Tibial nerve (tissue), 4 donors: ENCODE measurements at regions not wholly inside any gene's neighbourhood (a gene's known extent, or its start where the extent isn't known, plus 50 kb on each side); places are given as distances from the start of the nearest gene placed in this dataset.

ENCODE experiments used
- EP300 ChIP-seq, 2 donors: sonication (generic); formaldehyde crosslinking; IDR thresholded peaks; one replicate each; pipeline ENCODE4 v1.6.1; 2017; ENCODE audit warnings: antibody characterized with exemption in 2 of 2, mild to moderate bottlenecking in 1 of 2
- POLR2A ChIP-seq, 2 donors: fragments of 450-650 bp; IDR thresholded peaks; one replicate each; pipeline ENCODE4 v1.6.1; 2017; ENCODE audit warnings: antibody characterized with exemption in 2 of 2, mild to moderate bottlenecking in 2 of 2, moderate library complexity in 2 of 2
- TF ChIP-seq, protein P1 (sequence below), 5 experiments: fragments of 200-600 bp in 3 of 5; fragments of 450-650 bp in 2 of 5; sonication (generic) in 3 of 5; IDR thresholded peaks; one replicate each; pipeline ENCODE4 v1.5.1; 2016 to 2019; ENCODE audit warnings: antibody characterized with exemption in 5 of 5, mild to moderate bottlenecking in 3 of 5, moderate library complexity in 2 of 5

DNA sequence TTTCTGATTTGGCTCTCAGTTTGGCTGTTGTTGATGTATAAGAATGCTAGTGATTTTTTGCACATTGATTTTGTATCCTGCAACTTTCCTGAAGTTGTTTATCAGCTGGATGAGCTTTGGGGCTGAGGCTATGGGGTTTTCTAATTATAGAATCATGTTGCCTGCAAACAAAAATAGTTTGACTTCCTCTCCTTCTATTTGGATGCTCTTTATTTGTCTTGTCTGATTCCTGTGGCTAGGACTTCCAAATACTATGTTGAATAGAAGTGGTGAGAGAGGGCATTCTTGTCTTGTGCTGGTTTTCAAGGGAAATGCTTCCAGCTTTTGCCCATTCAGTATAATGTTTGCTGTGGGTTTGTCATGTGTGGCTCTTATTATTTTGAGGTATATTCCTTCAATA, 734.7 kb upstream of the FAM241A start:
- TF ChIP-seq, protein P1, sequence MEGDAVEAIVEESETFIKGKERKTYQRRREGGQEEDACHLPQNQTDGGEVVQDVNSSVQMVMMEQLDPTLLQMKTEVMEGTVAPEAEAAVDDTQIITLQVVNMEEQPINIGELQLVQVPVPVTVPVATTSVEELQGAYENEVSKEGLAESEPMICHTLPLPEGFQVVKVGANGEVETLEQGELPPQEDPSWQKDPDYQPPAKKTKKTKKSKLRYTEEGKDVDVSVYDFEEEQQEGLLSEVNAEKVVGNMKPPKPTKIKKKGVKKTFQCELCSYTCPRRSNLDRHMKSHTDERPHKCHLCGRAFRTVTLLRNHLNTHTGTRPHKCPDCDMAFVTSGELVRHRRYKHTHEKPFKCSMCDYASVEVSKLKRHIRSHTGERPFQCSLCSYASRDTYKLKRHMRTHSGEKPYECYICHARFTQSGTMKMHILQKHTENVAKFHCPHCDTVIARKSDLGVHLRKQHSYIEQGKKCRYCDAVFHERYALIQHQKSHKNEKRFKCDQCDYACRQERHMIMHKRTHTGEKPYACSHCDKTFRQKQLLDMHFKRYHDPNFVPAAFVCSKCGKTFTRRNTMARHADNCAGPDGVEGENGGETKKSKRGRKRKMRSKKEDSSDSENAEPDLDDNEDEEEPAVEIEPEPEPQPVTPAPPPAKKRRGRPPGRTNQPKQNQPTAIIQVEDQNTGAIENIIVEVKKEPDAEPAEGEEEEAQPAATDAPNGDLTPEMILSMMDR (IDR thresholded peaks at IDR 0.05), result no peak
- TF ChIP-seq EP300 (IDR thresholded peaks at IDR 0.05), result no peak
- no peak for TF ChIP-seq POLR2A (IDR thresholded peaks at IDR 0.05)
